ENCODE measurements at regions not wholly inside any gene's neighbourhood (a gene's known extent, or its start where the extent isn't known, plus 50 kb on each side); places are given as distances from the start of the nearest gene placed in this dataset.

GRCh38 chr13:22040810-22041364 is 370.0 kb downstream of the FGF9 start:
- BruUV-seq (replicated peaks), result no TSS peak
- no peak for ATAC-seq
- no peak for DNase-seq (ENCODE audit: low read depth, low spot score)
- H3K36me3 ChIP-seq (ENCODE audit: control insufficient read depth, insufficient read depth, low read length), result no peaks in the 10 kb centered on the region
- POLR2A ChIA-PET, result no interaction called here
- no peaks in the 10 kb centered on the region for H3K4me1 ChIP-seq (ENCODE audit: control insufficient read depth, insufficient read depth, low read length)
- CTCF ChIA-PET, result no interaction called here
- no peak overlapping the region for H3K27ac ChIP-seq (ENCODE audit: low read length)
- H3K9me3 ChIP-seq (ENCODE audit: control insufficient read depth, insufficient read depth, low read depth, low read length), result no peaks in the 10 kb centered on the region
- TF ChIP-seq POLR2AphosphoS5 (IDR thresholded peaks at IDR 0.05; ENCODE audit: low read depth, low read length) (no peak), SIN3A (IDR thresholded peaks at IDR 0.05; ENCODE audit: borderline replicate concordance, insufficient read depth, low read depth, low read length) (no peak), TCF7L2 (IDR thresholded peaks at IDR 0.05; ENCODE audit: low read depth, low read length) (no peak), CTCF (IDR thresholded peaks at IDR 0.05) (no peak)
- TF ChIP-seq, protein P1, sequence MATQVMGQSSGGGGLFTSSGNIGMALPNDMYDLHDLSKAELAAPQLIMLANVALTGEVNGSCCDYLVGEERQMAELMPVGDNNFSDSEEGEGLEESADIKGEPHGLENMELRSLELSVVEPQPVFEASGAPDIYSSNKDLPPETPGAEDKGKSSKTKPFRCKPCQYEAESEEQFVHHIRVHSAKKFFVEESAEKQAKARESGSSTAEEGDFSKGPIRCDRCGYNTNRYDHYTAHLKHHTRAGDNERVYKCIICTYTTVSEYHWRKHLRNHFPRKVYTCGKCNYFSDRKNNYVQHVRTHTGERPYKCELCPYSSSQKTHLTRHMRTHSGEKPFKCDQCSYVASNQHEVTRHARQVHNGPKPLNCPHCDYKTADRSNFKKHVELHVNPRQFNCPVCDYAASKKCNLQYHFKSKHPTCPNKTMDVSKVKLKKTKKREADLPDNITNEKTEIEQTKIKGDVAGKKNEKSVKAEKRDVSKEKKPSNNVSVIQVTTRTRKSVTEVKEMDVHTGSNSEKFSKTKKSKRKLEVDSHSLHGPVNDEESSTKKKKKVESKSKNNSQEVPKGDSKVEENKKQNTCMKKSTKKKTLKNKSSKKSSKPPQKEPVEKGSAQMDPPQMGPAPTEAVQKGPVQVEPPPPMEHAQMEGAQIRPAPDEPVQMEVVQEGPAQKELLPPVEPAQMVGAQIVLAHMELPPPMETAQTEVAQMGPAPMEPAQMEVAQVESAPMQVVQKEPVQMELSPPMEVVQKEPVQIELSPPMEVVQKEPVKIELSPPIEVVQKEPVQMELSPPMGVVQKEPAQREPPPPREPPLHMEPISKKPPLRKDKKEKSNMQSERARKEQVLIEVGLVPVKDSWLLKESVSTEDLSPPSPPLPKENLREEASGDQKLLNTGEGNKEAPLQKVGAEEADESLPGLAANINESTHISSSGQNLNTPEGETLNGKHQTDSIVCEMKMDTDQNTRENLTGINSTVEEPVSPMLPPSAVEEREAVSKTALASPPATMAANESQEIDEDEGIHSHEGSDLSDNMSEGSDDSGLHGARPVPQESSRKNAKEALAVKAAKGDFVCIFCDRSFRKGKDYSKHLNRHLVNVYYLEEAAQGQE (IDR thresholded peaks at IDR 0.05; ENCODE audit: insufficient read depth in 1 of 2, low read depth in 2 of 2, low read length in 1 of 2), result no peak
- in situ Hi-C loops (cut with HindIII; ENCODE audit: low pct_unique_long_range_greater_than_20kb, low sequenced_read_pairs), result no loop called here
- intact Hi-C loops (cut with micrococcal nuclease; ENCODE audit: unreplicated experiment), result no loop called here
- no peaks in the 10 kb centered on the region for H3K27me3 ChIP-seq (ENCODE audit: control insufficient read depth, insufficient read depth, low read length)
- no peak overlapping the region for H3K4me3 ChIP-seq (ENCODE audit: low read depth in 2 of 2, low read length in 2 of 2)

DNA sequence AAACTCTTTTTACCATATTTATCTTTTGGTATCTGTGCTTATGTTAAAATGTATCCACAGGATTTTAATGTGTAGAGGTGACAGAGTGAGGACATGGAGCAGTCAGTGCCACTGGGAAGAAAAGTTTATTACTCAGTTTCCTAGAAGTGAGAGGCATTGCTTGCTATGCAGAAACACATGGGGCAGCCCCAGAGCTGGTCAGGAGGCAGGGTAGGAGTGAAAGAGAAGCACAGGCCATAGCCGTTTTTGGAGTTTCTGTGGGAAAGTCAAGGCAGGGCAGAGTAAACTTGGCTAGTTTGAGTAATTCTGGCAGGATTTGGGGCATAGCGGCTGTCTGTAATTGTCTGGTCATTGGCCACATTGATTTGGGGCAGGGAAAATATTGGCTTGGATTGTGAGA is 370.9 kb downstream of the FGF9 start:
- in situ Hi-C loops (cut with HindIII; ENCODE audit: low pct_unique_long_range_greater_than_20kb, low sequenced_read_pairs) (no loop called here), intact Hi-C loops (cut with micrococcal nuclease; ENCODE audit: unreplicated experiment) (no loop called here)
- TF ChIP-seq, protein P1 (IDR thresholded peaks at IDR 0.05; ENCODE audit: insufficient read depth in 1 of 2, low read depth in 2 of 2, low read length in 1 of 2), result no peak
- TF ChIP-seq SIN3A (IDR thresholded peaks at IDR 0.05; ENCODE audit: borderline replicate concordance, insufficient read depth, low read depth, low read length) (no peak), TCF7L2 (IDR thresholded peaks at IDR 0.05; ENCODE audit: low read depth, low read length) (no peak), POLR2AphosphoS5 (IDR thresholded peaks at IDR 0.05; ENCODE audit: low read depth, low read length) (no peak), CTCF (IDR thresholded peaks at IDR 0.05) (no peak)
- Histone ChIP-seq H3K4me1 (ENCODE audit: control insufficient read depth, insufficient read depth, low read length) (no peaks in the 10 kb centered on the region), H3K9me3 (ENCODE audit: control insufficient read depth, insufficient read depth, low read depth, low read length) (no peaks in the 10 kb centered on the region), H3K27me3 (ENCODE audit: control insufficient read depth, insufficient read depth, low read length) (no peaks in the 10 kb centered on the region), H3K4me3 (ENCODE audit: low read depth in 2 of 2, low read length in 2 of 2) (no peak overlapping the region), H3K27ac (ENCODE audit: low read length) (no peak overlapping the region), H3K36me3 (ENCODE audit: control insufficient read depth, insufficient read depth, low read length) (no peaks in the 10 kb centered on the region)
- DNase-seq (ENCODE audit: low read depth, low spot score), result no peak
- no peak for ATAC-seq
- ChIA-PET POLR2A (no interaction called here), CTCF (no interaction called here)
- no TSS peak for BruUV-seq (replicated peaks)
